HG02763 (cell line): ENCODE measurements at regions not wholly inside any gene's neighbourhood (a gene's known extent, or its start where the extent isn't known, plus 50 kb on each side); places are given as distances from the start of the nearest gene placed in this dataset.

ENCODE experiments used
- ATAC-seq: cut with Tn5 transposase; IDR thresholded peaks from one replicate; pipeline ENCODE4 v1.9.1; 2021; ENCODE audit warnings: mild to moderate bottlenecking, moderate library complexity; ENCODE audit not compliant: unreplicated experiment

DNA sequence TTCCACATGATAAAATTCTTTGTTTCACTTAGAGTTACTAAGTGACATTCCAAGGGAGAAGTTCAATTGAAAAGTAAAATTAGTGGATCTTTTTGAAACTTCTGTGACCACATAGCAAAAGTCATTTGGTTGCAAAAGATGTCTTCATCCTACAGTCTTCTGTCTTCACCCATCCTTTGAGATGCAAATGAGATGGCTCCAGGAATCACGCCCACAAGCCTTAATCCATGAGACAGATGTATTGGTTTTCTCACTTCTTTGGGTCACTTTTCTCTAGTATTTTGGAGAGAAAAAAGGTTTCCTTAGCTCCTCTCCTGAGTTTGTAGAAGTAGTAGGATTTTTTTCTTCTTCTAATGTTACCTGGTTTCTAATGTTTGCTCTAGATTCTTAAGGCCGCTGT, 259.5 kb upstream of the SLC10A2 start:
- no peak for ATAC-seq

- ATAC-seq = no peak
Observed at GRCh38 chr13:103324641-103325040, 258.4 kb upstream of the SLC10A2 start.

DNA sequence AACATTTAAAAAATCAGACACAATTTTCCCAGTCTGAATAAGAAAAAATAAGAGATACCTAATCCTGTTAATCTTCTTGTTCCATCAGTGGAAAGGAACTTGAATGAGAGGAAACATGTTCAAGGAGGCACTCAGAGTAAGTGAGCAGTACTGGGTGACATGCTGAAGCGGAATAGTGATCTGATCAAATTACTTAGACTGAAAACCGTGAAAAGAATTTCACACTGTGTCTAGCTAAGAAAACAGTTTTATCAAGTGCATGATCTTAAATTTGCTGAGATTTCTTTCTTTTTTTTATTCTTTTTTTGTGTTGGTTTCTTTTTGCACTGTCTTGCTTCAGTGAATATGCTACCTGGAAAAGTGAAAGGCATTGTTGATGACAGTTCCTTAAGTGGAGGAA, 249.5 kb upstream of the SLC10A2 start:
- ATAC-seq = no peak

DNA sequence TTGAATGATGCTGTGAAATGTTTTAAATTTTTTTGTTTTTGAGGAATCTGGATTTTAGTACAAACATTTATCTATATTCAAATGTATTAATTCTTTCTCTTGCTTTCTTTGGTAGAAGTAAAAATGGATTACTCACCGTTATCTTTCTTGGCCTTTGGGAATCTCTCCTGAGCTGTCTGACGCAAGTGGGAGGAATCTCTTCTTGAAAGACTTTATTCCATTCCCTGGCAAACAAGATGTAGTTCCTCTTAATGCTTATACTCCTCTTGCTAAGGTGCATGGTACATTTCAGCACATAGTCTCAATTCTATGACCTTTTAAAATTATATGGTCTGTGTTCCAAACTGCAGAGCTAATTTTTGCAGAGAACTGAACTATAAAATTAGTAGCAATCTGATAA, 246.2 kb upstream of the SLC10A2 start:
- ATAC-seq = no peak

- no peak for ATAC-seq
Observed at GRCh38 chr13:103308667-103309066, 242.4 kb upstream of the SLC10A2 start.

DNA sequence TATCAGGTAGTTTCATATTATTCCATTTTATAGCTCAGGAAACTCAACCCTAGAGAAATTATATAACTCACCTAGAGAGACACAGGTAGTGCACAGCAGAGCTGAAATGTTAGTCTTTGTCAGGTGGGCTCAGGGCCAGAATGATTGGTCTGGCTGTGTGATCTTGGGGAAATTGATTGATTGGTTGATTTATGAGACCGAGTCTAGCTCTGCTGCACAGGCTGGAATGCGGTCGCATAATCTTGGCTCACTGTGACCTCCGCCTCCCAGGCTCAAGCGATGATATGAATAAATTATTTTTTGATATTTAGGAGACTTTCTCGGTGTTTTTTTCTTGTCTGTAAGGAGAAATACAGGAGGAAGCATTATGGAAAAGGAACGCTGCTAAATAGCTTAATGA, 239.9 kb upstream of the SLC10A2 start:
- no peak for ATAC-seq

GRCh38 chr13:103303078-103303651, 236.9 kb upstream of the SLC10A2 start:
- no peak for ATAC-seq

DNA sequence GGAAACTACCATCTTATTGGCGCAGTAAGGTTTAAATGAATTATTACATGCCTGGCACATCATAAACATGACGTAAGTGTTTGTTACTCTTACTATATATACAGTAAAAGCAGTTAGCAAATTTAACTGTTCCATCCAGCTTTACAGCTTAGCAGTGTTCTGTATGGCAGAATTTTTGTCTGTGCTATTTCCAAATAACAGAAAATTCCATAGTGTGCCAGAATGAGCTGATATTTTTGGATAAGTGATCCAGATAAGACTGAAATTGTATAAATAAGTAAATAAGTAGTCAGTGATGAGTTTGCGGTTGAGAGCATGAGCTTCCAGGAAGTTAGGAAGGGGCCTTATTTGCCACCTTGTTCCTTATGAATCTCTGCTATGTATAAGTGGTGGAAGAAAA, 236.5 kb upstream of the SLC10A2 start:
- ATAC-seq = no peak

DNA sequence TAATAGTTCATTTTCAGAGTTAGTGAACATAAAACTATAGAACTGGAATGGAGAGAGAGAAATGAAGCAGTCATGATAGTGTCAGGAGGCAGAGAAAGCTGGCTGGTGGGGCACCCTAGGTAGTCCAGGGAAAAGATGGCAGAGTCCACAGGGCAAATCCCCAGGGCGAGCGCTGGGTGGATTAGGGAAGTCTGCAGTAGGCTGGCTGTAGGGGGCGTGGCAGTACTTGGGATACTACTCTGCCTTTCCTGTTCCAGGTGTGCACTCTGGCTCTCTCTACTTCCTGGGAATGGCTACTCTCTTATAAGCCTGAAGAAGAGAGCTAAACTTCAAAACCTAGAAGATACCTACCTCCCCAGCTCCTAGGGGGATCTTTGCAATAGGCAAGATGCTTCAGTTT, 232.9 kb upstream of the SLC10A2 start:
- no peak for ATAC-seq

DNA sequence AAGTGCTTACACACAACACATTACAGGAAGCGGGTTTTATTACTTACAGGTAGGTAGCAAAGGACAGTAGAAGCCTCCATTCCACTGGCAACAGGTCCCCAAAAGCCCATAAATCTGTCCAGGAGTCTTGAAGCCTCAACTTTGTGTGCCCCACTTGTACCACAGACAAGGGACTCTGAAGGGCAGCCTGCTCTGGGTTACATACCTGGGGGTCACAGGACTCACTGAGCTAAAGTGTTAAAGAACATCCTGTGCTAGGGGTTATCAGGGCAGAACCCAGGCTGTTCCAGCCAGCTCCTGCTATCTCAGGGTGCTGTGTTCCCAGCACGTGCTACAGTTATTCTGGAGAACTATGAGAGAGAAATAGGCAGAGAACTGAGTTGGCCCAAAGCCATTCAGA, 230.9 kb upstream of the SLC10A2 start:
- no peak for ATAC-seq

DNA sequence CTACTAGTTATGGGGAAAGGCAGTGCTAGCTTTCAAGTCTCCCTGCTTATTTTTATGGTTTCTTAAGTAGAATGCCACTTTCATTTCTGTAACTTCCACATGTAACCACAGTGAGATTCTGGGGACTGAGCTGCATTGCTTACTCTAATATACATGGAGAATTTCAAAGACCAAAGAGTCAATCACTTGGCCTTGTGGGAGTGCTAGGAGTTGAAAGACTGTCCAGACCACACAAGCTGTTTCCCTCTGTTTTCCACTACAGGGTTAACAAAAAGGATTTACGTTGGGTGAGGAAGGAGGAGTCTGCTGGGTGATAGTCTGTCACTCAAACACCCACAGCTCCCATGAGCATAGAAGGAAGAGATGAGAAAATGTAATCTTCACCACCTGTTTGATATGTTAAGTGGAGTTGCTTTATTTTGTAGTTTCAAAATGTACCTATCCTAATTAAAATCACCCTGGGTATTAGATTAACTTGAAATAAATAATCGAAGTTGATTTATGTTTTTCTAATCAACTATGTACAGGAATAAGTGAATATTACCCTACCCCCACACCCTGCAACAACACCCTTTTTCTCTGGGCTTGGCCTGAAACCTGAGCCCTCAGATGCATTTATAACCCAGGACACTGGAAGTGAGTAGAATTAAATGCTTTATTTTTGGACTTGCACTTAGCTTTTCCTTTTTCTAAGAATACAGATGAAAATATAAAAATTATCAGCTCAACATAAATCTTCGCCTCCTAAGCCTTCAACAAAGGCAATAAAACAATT, 225.8 kb upstream of the SLC10A2 start:
- no peak for ATAC-seq

DNA sequence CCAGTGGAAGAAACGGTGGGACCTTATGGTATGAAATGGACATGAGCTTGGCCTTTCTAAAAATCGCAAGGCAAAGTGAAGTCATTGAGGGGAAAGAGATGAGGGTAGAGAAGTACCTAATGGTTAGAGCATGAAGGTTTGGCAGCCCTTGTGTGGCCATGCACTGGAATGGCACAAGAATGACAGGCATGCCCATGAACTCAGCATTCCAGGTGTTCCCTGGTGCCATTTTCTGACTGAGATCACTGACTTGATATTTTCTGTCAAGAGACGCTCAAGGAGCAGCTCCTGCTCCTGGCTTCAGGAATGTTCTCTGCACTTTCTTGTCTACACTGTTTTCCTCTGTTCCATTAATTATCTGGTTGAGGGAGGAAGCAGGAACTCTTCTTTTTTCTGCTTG, 225.0 kb upstream of the SLC10A2 start:
- ATAC-seq = no peak

DNA sequence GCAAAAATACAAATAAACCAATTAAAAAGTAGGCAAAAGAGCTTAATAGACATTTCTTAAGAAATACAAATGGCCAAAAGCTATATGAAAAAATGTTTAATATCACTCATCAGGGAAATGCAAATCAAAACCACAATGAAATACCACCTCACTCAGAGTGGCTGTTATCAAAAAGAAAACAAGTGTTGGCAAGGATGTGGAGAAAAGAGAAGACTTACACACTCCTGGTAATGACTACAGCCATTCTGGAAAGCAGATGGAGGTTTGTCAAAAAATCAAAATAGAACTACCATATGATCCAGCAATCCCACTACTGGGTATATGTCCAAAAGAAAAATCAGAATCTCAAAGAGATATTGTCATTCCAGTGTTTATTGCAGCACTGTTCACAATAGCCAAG, 223.5 kb upstream of the SLC10A2 start:
- no peak for ATAC-seq

DNA sequence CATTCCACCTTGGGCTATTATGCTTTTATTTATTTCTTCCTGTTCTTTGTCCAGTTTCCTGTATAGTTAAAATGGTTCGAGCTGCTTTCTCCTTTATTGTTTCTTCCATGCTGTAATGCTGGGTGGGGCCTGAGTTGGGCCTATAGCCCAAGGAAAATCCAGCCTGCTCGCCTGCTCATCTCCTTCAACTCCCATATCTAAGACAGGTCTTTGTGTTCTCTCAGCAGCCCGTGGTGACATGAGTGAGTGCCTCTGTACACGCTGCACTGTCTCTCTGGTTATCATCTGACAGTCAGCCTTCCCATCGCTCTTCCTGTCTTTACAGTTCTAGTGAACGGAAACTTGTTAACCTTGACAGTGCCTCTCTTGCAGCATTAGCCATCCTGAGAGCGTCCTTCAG, 221.9 kb upstream of the SLC10A2 start:
- ATAC-seq = no peak

GRCh38 chr13:103287659-103288058, 221.4 kb upstream of the SLC10A2 start:
- ATAC-seq = no peak

GRCh38 chr13:103284466-103284865, 218.2 kb upstream of the SLC10A2 start:
- ATAC-seq = no peak

- ATAC-seq = no peak
Observed at GRCh38 chr13:103283451-103283820, 217.2 kb upstream of the SLC10A2 start.

DNA sequence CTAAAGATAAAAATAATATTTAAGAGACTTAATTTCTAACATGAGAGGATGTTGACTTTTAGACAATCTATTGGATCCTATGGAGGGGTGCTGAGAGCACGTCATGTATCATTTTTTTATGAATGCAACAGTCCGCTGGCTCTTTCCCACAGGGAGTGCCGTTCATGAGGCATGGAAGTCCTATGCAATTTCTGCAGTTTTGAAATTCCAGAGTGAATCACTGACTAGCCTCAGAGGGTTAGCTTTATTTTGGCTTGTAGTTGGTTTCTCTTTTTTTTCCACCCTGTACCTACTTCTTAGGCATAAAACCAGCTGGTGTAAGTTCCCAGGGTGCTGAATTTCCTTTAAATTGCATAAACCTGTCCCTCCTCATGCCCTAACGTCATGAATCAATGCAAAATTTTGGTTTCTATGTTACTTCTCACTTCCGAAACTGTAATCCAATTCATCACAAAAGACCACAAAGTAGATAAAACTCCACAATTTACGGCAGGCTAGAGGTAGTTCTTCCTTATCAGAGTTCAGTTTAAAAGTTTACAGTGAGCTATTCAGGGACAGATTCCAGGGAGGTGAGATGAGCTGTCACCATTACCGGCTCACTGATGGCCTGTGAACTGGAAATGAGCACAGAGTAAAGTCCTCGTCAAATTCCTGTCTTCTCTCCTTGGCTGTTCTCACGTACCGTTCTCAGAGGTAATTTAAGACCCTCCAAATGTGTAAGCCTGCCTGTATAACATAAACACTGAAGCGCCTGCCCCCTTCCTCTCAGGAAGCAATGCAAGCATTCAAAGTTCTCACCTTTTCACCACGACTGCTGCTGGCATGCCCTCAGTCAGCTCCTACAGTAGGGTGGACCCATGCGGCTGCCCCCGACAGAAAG, 216.6 kb upstream of the SLC10A2 start:
- ATAC-seq = no peak

- no peak for ATAC-seq
Observed at GRCh38 chr13:103277959-103278694, 211.9 kb upstream of the SLC10A2 start.

GRCh38 chr13:103276775-103277498, 210.7 kb upstream of the SLC10A2 start:
- ATAC-seq = peak; percentile 85

DNA sequence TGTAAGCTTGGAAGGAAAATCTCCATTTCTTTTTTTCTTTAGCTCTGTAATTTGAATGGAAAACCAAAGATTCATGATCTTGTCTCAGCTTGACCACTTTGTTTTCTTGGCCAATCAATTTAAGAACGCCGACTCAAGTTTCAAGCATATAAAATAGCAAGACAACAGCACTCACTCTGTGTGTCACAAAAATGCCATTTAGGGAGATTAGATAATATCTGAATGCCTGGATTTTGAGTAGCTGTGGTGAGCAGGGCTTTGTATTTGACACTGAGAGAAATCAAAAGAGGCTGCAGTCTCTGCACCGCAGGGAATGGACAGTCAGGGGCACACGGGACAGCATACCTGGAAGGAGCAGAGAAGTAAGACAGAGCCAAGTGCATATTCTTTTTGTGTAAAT, 209.5 kb upstream of the SLC10A2 start:
- ATAC-seq = no peak
